ENCODE measurements at regions not wholly inside any gene's neighbourhood (a gene's known extent, or its start where the extent isn't known, plus 50 kb on each side); places are given as distances from the start of the nearest gene placed in this dataset.
A peak's percentile ranks its signal among the peaks of the same experiment; 100 is the strongest.

DNA sequence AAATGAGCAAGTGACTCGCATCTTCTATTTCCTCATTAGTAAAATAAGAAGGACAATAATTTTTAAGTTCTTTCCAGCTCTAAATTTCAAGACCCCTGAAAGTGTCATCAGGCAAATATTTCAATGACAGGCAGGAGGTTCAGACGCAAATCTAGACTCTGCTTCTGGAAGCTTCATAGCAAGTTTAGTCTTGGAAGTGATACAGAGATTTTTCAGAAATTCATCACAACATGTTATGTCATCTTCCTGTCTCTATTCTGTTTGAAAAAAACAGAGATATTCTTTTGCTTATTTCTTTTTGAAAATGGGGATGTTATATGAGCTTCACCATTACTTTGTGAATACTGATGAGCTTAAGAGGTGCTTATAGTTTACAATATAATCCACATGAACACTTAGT is 74.0 kb downstream of the C3orf85 start:
- no peak for DNase-seq (ENCODE audit: low read depth)

GRCh38 chr3:109211941-109212340 is 75.4 kb downstream of the C3orf85 start:
- DNase-seq (ENCODE audit: low read depth): no peak

- DNase-seq (ENCODE audit: low read depth): no peak
Observed at GRCh38 chr3:109213321-109213720, 76.8 kb downstream of the C3orf85 start.

DNA sequence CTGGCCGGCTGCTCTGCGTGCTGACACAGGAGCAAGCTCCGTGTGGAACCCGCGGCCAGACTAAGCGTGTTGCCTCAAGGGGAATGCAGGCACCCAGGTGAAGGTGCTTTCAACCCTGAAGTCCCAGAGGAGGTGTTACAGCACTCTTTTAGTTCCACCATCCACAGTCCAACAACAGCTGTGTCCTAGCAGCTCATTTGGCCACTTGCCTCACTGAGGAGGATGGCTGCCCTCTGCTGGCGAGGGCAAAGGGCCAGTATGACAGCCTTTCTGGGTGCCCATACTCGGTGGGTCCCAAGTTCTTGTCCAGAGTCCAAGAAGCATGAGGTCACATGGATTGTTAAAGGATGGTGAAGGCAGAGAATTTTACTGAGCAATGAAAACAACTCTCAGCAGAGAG is 87.8 kb downstream of the C3orf85 start:
- DNase-seq (ENCODE audit: low read depth): peak; percentile 57

GRCh38 chr3:109225516-109225915 is 89.0 kb downstream of the C3orf85 start:
- no peak for DNase-seq (ENCODE audit: low read depth)

DNA sequence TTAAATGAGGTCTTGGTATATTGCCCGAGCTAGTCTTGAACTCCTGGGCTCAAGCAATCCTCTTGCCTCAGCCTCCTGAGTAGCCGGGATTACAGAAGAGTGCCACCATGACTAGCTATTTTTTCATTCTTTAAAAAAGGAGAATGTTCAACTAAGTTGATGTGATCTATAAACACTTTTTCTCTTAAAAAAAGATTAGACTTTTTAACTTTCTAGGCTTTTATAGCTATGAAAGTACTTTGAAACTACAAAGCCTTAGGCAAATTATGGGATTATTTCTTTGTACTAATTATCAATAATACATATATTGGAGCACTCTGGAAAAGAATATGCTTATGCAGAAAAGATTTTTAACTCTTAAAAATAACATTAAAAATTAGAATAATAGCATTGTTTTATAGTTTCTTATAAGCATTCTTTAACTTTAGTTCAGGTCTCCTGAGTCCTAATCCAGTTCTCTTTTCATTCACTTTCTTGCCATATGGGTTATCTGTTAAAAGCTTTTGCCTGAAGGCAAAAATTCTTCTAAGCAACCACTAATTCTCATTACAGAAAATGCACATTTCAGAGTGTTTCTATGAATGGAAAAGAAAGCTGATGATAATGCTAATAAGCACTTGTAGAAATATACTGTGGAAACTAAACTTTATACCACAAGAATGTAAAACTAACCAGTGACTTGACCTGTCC is 87.8 kb downstream of the DPPA2 start:
- DNase-seq (ENCODE audit: low read depth): no peak

DNA sequence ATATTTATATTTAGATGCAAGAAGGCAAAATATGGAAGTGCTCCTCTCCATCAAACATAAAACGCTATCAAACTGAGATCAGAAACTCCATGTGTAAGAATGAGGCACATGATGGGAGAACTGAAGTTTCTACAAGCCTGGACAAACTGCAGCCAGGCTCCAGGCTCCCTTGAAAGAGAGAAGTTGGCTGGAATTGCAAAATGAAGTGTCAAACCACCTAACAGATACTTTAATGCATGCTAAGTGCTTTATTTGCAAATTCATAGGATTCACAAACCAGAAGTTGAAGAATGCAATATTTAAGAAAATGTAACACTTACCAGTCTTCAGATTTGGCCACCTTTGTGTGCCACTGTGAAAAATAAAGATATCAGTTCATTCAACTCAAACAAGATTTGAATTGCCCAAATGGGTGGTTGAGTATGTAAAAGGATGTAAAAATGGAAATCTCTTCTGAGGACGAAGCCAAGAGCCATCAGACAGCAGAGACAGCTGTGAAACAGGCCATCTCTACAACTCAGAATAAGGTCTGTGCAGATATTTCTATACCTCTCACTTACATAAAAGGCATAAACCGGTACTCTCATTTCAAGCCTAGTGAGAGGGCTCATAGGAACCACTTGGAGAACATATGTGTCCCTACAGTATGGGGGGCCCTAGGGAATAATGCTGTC is 87.0 kb downstream of the DPPA2 start:
- no peak for DNase-seq (ENCODE audit: low read depth)

DNA sequence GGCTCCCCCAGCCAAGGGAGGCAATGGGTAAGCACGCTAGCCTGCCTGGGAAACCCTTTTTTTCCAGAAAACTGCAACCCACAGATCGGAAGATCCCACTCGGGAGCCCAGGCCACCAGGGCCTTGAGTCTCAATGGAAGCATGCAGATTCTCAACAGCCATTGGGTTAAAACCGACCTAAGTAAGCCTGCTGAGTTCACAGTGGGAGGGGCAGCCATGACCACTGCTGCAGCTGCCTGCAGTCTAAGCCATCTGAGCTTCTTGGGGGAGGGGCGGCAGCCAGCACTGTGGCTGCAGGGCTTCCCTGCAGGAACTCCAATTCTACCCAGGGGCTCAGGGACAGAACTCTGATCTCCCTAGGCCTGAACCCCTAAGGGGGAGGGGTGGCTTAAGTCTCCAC is 82.0 kb downstream of the DPPA2 start:
- no peak for DNase-seq (ENCODE audit: low read depth)

- no peak for DNase-seq (ENCODE audit: low read depth)
Observed at GRCh38 chr3:109241459-109242186, 74.7 kb downstream of the DPPA2 start.

GRCh38 chr3:109242187-109242523 is 74.2 kb downstream of the DPPA2 start:
- DNase-seq (ENCODE audit: low read depth): no peak

All from renal cortical epithelial cell (primary cell).